ENCODE measurements at regions not wholly inside any gene's neighbourhood (a gene's known extent, or its start where the extent isn't known, plus 50 kb on each side); places are given as distances from the start of the nearest gene placed in this dataset.

GRCh38 chrX:39667736-39668482 lies 429.8 kb downstream of the BCOR start:
- Histone ChIP-seq H3K27ac (no peak overlapping the region), H3K27me3 (no peaks in the 10 kb centered on the region), H3K36me3 (no peaks in the 10 kb centered on the region), H3K9me3 (no peaks in the 10 kb centered on the region), H3K4me3 (no peak overlapping the region), H3K4me1 (no peaks in the 10 kb centered on the region)
- no peak for DNase-seq
- intact Hi-C loops (cut with DNase I; ENCODE audit: low total_unique reads) = no loop called here
- no peak for TF ChIP-seq CTCF (IDR thresholded peaks at IDR 0.05)
- no peak for TF ChIP-seq POLR2A (IDR thresholded peaks at IDR 0.05)

GRCh38 chrX:39669668-39670067 lies 428.1 kb downstream of the BCOR start:
- Histone ChIP-seq H3K4me3 (no peak overlapping the region), H3K27me3 (no peaks in the 10 kb centered on the region), H3K36me3 (no peaks in the 10 kb centered on the region), H3K4me1 (no peaks in the 10 kb centered on the region), H3K9me3 (no peaks in the 10 kb centered on the region), H3K27ac (no peak overlapping the region)
- intact Hi-C loops (cut with DNase I; ENCODE audit: low total_unique reads) = no loop called here
- no peak for DNase-seq
- TF ChIP-seq POLR2A (IDR thresholded peaks at IDR 0.05) = no peak
- TF ChIP-seq CTCF (IDR thresholded peaks at IDR 0.05) = no peak

GRCh38 chrX:39670281-39670680 lies 427.5 kb downstream of the BCOR start:
- DNase-seq = no peak
- Histone ChIP-seq H3K27me3 (no peaks in the 10 kb centered on the region), H3K36me3 (no peaks in the 10 kb centered on the region), H3K27ac (no peak overlapping the region), H3K4me1 (no peaks in the 10 kb centered on the region), H3K9me3 (no peaks in the 10 kb centered on the region), H3K4me3 (no peak overlapping the region)
- intact Hi-C loops (cut with DNase I; ENCODE audit: low total_unique reads) = no loop called here
- TF ChIP-seq POLR2A (IDR thresholded peaks at IDR 0.05) (no peak), CTCF (IDR thresholded peaks at IDR 0.05) (no peak)

GRCh38 chrX:39672405-39672804 lies 425.4 kb downstream of the BCOR start:
- H3K27ac ChIP-seq = no peak overlapping the region
- no peaks in the 10 kb centered on the region for H3K4me1 ChIP-seq
- no peaks in the 10 kb centered on the region for H3K9me3 ChIP-seq
- no peak for DNase-seq
- no peaks in the 10 kb centered on the region for H3K36me3 ChIP-seq
- H3K27me3 ChIP-seq = no peaks in the 10 kb centered on the region
- H3K4me3 ChIP-seq = no peak overlapping the region
- no peak for TF ChIP-seq CTCF (IDR thresholded peaks at IDR 0.05)
- no peak for TF ChIP-seq POLR2A (IDR thresholded peaks at IDR 0.05)
- intact Hi-C loops (cut with DNase I; ENCODE audit: low total_unique reads) = no loop called here

DNA sequence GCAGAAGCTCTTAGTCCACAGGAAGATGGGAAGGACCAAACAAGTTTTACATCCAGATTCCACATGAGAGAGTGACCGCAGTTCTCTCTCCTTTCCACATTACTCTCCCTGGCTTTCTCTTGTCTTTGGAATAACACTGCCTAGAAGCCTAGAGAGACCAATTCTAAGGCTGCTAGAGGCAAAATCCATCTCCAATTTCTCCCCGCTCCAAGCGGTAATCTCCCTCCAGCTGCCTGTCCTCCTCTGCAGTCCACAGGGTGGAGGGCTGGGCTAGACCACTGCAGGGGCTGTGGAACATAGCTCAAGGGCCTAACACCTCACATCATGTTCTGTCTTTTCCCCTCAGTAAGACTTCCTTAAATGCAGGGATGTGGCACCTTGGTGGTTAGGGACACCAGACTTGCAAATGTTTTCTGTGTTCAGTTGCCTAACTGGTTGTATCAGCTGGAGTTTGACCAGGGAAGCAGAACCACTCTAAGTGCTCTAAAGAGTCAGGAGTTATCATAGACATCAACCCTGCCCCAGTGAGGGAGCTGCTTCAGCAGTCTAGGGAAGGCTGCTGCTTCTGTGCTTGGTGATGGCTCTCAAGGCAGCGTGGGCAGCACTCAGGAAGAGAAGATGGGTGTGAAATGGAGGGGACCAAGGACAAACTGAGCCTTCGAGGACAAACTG lies 423.1 kb downstream of the BCOR start:
- H3K27me3 ChIP-seq = no peaks in the 10 kb centered on the region
- peak overlapping the region in 1 of 2 donors; percentile 66 for H3K27ac ChIP-seq
- TF ChIP-seq POLR2A (IDR thresholded peaks at IDR 0.05) = no peak
- TF ChIP-seq CTCF (IDR thresholded peaks at IDR 0.05) = no peak
- no peaks in the 10 kb centered on the region for H3K9me3 ChIP-seq
- H3K36me3 ChIP-seq = no peaks in the 10 kb centered on the region
- no peak overlapping the region for H3K4me3 ChIP-seq
- intact Hi-C loops (cut with DNase I; ENCODE audit: low total_unique reads) = no loop called here
- no peak for DNase-seq
- no peaks in the 10 kb centered on the region for H3K4me1 ChIP-seq

All from uterus (tissue), 3 donors.